ENCODE measurements at regions not wholly inside any gene's neighbourhood (a gene's known extent, or its start where the extent isn't known, plus 50 kb on each side); places are given as distances from the start of the nearest gene placed in this dataset.
"Not testable (repeated sequence)": the region's sequence is repeated elsewhere in the genome, so short reads cannot be mapped to it uniquely, and the experiment has no call there.

DNA sequence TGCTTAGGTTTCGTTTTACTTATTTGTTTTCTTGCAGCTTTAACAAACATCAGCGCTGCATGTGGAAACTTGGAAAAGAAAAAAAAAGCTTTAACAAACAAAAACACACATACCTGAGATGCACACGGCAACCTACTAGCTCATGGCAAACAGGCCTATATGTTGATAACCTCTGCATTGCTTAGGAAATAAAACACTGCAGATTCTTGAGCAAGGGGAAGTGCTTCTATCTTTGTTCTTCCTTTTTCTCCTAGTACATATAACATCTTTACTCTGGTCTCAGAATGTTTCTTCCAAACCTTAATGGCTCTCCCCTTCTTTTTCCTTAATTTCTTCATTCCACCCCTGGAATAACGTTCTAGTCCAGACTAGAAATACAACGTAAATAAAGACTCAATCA lies 142.9 kb upstream of the NBPF9 start:
- H3K36me3 ChIP-seq (ENCODE audit: low read depth); CTCF ChIA-PET; BruUV-seq (replicated peaks); DNase-seq; H3K27ac ChIP-seq; H3K27me3 ChIP-seq (ENCODE audit: insufficient read depth, low read depth); intact Hi-C loops (cut with micrococcal nuclease; ENCODE audit: unreplicated experiment); H3K9me3 ChIP-seq (ENCODE audit: insufficient read depth, low read depth); H3K4me2 ChIP-seq; H2AFZ ChIP-seq; H3F3A ChIP-seq (ENCODE audit: insufficient read depth, low read depth); POLR2A ChIA-PET (ENCODE audit: unreplicated experiment); H3K9me2 ChIP-seq (ENCODE audit: insufficient read depth); H3K4me3 ChIP-seq; H3K4me1 ChIP-seq (replicated peaks; ENCODE audit: insufficient read depth); H4K20me1 ChIP-seq (ENCODE audit: insufficient read depth); H3K79me2 ChIP-seq (ENCODE audit: low read depth): not testable (repeated sequence)

- BruUV-seq (replicated peaks); H4K20me1 ChIP-seq (ENCODE audit: insufficient read depth); H3F3A ChIP-seq (ENCODE audit: insufficient read depth, low read depth); H3K79me2 ChIP-seq (ENCODE audit: low read depth); H3K9me2 ChIP-seq (ENCODE audit: insufficient read depth); H3K27ac ChIP-seq; H3K4me2 ChIP-seq; H3K36me3 ChIP-seq (ENCODE audit: low read depth); intact Hi-C loops (cut with micrococcal nuclease; ENCODE audit: unreplicated experiment); DNase-seq; POLR2A ChIA-PET (ENCODE audit: unreplicated experiment); H3K27me3 ChIP-seq (ENCODE audit: insufficient read depth, low read depth); H3K4me3 ChIP-seq; H2AFZ ChIP-seq; H3K4me1 ChIP-seq (replicated peaks; ENCODE audit: insufficient read depth); H3K9me3 ChIP-seq (ENCODE audit: insufficient read depth, low read depth); CTCF ChIA-PET: not testable (repeated sequence)
These were observed 145.3 kb upstream of the NBPF9 start for GRCh38 chr1:149248610-149249009.

DNA sequence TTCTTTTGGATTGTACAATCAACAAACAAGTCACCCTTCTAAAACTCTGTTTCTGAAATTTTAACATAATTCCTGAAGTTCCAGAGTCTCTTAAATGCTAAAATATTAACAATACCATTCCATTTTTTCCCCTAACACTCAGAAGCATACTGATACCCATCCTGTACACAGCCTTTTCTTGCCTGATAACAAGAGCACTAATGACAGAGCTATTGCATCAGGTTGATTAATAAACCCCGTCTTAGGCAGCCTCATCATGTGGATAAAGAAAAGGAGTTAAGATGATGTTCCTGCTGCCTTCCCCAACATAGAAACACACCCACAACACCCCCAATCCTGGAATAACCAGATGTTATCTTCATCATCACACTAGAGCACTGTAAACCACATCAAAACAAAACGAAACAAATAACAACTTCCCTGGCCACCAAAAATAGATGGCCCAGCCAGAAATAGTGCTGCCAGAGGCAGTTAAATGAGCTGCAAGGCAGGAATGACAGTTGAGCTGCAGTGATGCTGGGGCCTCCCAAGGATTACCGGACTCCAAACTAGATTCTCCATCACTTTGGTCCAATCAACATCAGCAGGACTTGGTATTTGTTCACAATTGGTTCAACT lies 146.6 kb upstream of the NBPF9 start:
- H3K4me3 ChIP-seq; H3K9me2 ChIP-seq (ENCODE audit: insufficient read depth); H3K79me2 ChIP-seq (ENCODE audit: low read depth); CTCF ChIA-PET; H3K9me3 ChIP-seq (ENCODE audit: insufficient read depth, low read depth); H3K4me2 ChIP-seq; H3K27me3 ChIP-seq (ENCODE audit: insufficient read depth, low read depth); BruUV-seq (replicated peaks); H2AFZ ChIP-seq; H3F3A ChIP-seq (ENCODE audit: insufficient read depth, low read depth); H3K27ac ChIP-seq; H4K20me1 ChIP-seq (ENCODE audit: insufficient read depth); intact Hi-C loops (cut with micrococcal nuclease; ENCODE audit: unreplicated experiment); POLR2A ChIA-PET (ENCODE audit: unreplicated experiment); H3K4me1 ChIP-seq (replicated peaks; ENCODE audit: insufficient read depth); H3K36me3 ChIP-seq (ENCODE audit: low read depth); DNase-seq: not testable (repeated sequence)

GRCh38 chr1:149254894-149255847 lies 151.8 kb upstream of the NBPF9 start:
- POLR2A ChIA-PET (ENCODE audit: unreplicated experiment); H4K20me1 ChIP-seq (ENCODE audit: insufficient read depth); H3K4me3 ChIP-seq; H3K27me3 ChIP-seq (ENCODE audit: insufficient read depth, low read depth); H3K79me2 ChIP-seq (ENCODE audit: low read depth); H3F3A ChIP-seq (ENCODE audit: insufficient read depth, low read depth); H3K9me3 ChIP-seq (ENCODE audit: insufficient read depth, low read depth); H3K9me2 ChIP-seq (ENCODE audit: insufficient read depth); H3K4me1 ChIP-seq (replicated peaks; ENCODE audit: insufficient read depth); intact Hi-C loops (cut with micrococcal nuclease; ENCODE audit: unreplicated experiment); H2AFZ ChIP-seq; BruUV-seq (replicated peaks); CTCF ChIA-PET; H3K27ac ChIP-seq; H3K36me3 ChIP-seq (ENCODE audit: low read depth): not testable (repeated sequence)
- H3K4me2 ChIP-seq = peak overlapping the region; percentile 47; the same call in 1 of the 2 replicates
- peak in 1 of 2 experiments; percentile 5 for DNase-seq

- DNase-seq; H3F3A ChIP-seq (ENCODE audit: insufficient read depth, low read depth); H4K20me1 ChIP-seq (ENCODE audit: insufficient read depth); H3K4me3 ChIP-seq; CTCF ChIA-PET; H3K27ac ChIP-seq; H3K9me3 ChIP-seq (ENCODE audit: insufficient read depth, low read depth); H3K4me1 ChIP-seq (replicated peaks; ENCODE audit: insufficient read depth); POLR2A ChIA-PET (ENCODE audit: unreplicated experiment); H3K36me3 ChIP-seq (ENCODE audit: low read depth); BruUV-seq (replicated peaks); intact Hi-C loops (cut with micrococcal nuclease; ENCODE audit: unreplicated experiment); H3K27me3 ChIP-seq (ENCODE audit: insufficient read depth, low read depth); H3K79me2 ChIP-seq (ENCODE audit: low read depth); H2AFZ ChIP-seq; H3K9me2 ChIP-seq (ENCODE audit: insufficient read depth); H3K4me2 ChIP-seq: not testable (repeated sequence)
These were observed 156.9 kb upstream of the NBPF9 start for GRCh38 chr1:149260284-149260683.

DNA sequence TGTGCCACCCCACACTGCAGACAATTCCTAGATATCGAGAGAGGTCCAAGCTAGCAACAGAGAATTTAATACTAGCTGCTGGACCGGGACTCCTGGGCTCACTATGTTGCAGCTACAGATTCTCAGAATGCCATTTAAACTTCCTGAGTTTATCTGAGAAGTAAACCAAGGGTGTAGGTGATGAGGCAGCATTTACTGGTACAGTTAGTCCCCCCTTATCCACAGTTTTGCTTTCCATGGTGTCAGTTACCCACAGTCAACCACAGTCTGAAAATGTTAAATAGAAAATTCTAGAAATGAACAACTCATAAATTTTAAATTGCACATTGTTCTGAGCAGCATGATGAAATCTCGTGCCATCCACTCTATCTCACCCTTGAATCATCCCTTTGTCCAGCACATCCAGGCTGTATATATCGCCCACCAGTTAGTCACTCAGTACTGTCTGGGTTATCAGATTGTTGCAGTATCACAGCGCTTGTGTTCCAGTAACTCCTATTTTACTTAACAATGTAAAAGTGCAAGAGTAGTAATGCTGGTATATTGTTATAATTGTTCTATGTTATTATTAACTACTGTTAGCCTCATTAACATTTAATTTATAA lies 157.5 kb upstream of the NBPF9 start:
- BruUV-seq (replicated peaks); H3K4me2 ChIP-seq; H3K27me3 ChIP-seq (ENCODE audit: insufficient read depth, low read depth); intact Hi-C loops (cut with micrococcal nuclease; ENCODE audit: unreplicated experiment); H3K4me1 ChIP-seq (replicated peaks; ENCODE audit: insufficient read depth); DNase-seq; H3K9me3 ChIP-seq (ENCODE audit: insufficient read depth, low read depth); H3K9me2 ChIP-seq (ENCODE audit: insufficient read depth); H3K36me3 ChIP-seq (ENCODE audit: low read depth); CTCF ChIA-PET; H2AFZ ChIP-seq; H3K4me3 ChIP-seq; POLR2A ChIA-PET (ENCODE audit: unreplicated experiment); H3F3A ChIP-seq (ENCODE audit: insufficient read depth, low read depth); H3K79me2 ChIP-seq (ENCODE audit: low read depth); H4K20me1 ChIP-seq (ENCODE audit: insufficient read depth); H3K27ac ChIP-seq: not testable (repeated sequence)

- H3K9me2 ChIP-seq (ENCODE audit: insufficient read depth); BruUV-seq (replicated peaks); DNase-seq; H3K9me3 ChIP-seq (ENCODE audit: insufficient read depth, low read depth); H3K4me3 ChIP-seq; H2AFZ ChIP-seq; intact Hi-C loops (cut with micrococcal nuclease; ENCODE audit: unreplicated experiment); H3K27me3 ChIP-seq (ENCODE audit: insufficient read depth, low read depth); H3K36me3 ChIP-seq (ENCODE audit: low read depth); H3K27ac ChIP-seq; H3K4me2 ChIP-seq; H3K4me1 ChIP-seq (replicated peaks; ENCODE audit: insufficient read depth); H3F3A ChIP-seq (ENCODE audit: insufficient read depth, low read depth); POLR2A ChIA-PET (ENCODE audit: unreplicated experiment); CTCF ChIA-PET; H4K20me1 ChIP-seq (ENCODE audit: insufficient read depth); H3K79me2 ChIP-seq (ENCODE audit: low read depth): not testable (repeated sequence)
These were observed 163.9 kb upstream of the NBPF9 start for GRCh38 chr1:149267287-149267686.

All from PC-9 (cell line).